PC-3 (cell line): ENCODE measurements at regions not wholly inside any gene's neighbourhood (a gene's known extent, or its start where the extent isn't known, plus 50 kb on each side); places are given as distances from the start of the nearest gene placed in this dataset.
A peak's percentile ranks its signal among the peaks of the same experiment; 100 is the strongest.
"Not testable (repeated sequence)": the region's sequence is repeated elsewhere in the genome, so short reads cannot be mapped to it uniquely, and the experiment has no call there.

Experiments
- ATAC-seq: fragments of 200-7000 bp; cut with Tn5 transposase; 2 replicates; pipeline ENCODE4 v1.9.1; 2020; ENCODE audit warnings: mild to moderate bottlenecking, moderate library complexity
- BruUV-seq: library from RNA; stranded (reverse); fragments of 400-500 nt; replicated peaks from 2 replicates; lab custom pipeline; 2021; lab: Mats Ljungman, UMichigan
- CTCF ChIA-PET: fragments of 300-600 bp; sonication (Branson Sonifier 250); formaldehyde crosslinking; loops from one replicate; lab custom pipeline; 2022; ENCODE audit warnings: antibody characterized with exemption; lab: Charles Lee
- POLR2A ChIA-PET: fragments of 300-600 bp; sonication (Branson Sonifier 250); formaldehyde crosslinking; loops from one replicate; lab custom pipeline; 2022; ENCODE audit warnings: antibody characterized with exemption; ENCODE audit not compliant: unreplicated experiment; lab: Charles Lee
- DNase-seq: peaks from one replicate; pipeline ENCODE4 v3.0.0-alpha.2; 2015
- H2AFZ ChIP-seq: fragments of 300-600 bp; sonication (generic); 2 replicates; pipeline ENCODE4 v1.6.0; 2016; ENCODE audit warnings: antibody characterized with exemption, low read length
- H3F3A ChIP-seq: fragments of 300-600 bp; sonication (generic); one replicate; pipeline ENCODE4 v1.6.0; 2017; ENCODE audit warnings: antibody characterized with exemption, low read length, control low read depth, mild to moderate bottlenecking; ENCODE audit not compliant: unreplicated experiment
- H3K27ac ChIP-seq: fragments of 300-600 bp; sonication (generic); 2 replicates; pipeline ENCODE4 v1.5.1; 2016; ENCODE audit warnings: mild to moderate bottlenecking, low read length
- H3K27me3 ChIP-seq: fragments of 300-600 bp; sonication (generic); 2 replicates; pipeline ENCODE4 v1.6.1; 2016; ENCODE audit warnings: low read length, mixed read lengths
- H3K36me3 ChIP-seq: fragments of 300-600 bp; sonication (generic); 2 replicates; pipeline ENCODE4 v1.6.1; 2016; ENCODE audit warnings: low read depth, mixed run types, low read length, mixed read lengths
- H3K4me1 ChIP-seq: fragments of 300-600 bp; sonication (generic); 2 replicates; pipeline ENCODE4 v1.5.1; 2016; ENCODE audit warnings: low read length; ENCODE audit not compliant: insufficient read depth
- H3K4me2 ChIP-seq: fragments of 300-600 bp; sonication (generic); 2 replicates; pipeline ENCODE4 v1.6.0; 2016; ENCODE audit warnings: low read length
- H3K4me3 ChIP-seq: fragments of 300-600 bp; sonication (generic); 2 replicates; pipeline ENCODE4 v1.5.1; 2016; ENCODE audit warnings: mild to moderate bottlenecking, low read length, mixed read lengths
- H3K79me2 ChIP-seq: fragments of 300-600 bp; sonication (generic); 2 replicates; pipeline ENCODE4 v1.6.1; 2017; ENCODE audit warnings: low read length, mixed read lengths
- H3K9ac ChIP-seq: fragments of 300-600 bp; sonication (generic); 2 replicates; pipeline ENCODE4 v1.6.0; 2016; ENCODE audit warnings: mild to moderate bottlenecking, low read length
- H3K9me2 ChIP-seq: fragments of 300-600 bp; sonication (generic); replicated peaks from 2 replicates; pipeline ENCODE4 v1.6.1; 2016; ENCODE audit warnings: mixed run types, low read length, mixed read lengths
- H3K9me3 ChIP-seq: fragments of 300-600 bp; sonication (generic); 2 replicates; pipeline ENCODE4 v1.6.1; 2016; ENCODE audit warnings: low read length, mixed read lengths
- H4K20me1 ChIP-seq: fragments of 300-600 bp; sonication (generic); 2 replicates; pipeline ENCODE4 v1.6.1; 2016; ENCODE audit warnings: low read length, mixed read lengths
- EZH2 ChIP-seq: fragments of 300-600 bp; sonication (generic); IDR thresholded peaks from one replicate; pipeline ENCODE4 v1.6.1; 2017; ENCODE audit warnings: antibody characterized with exemption, mild to moderate bottlenecking, low read length; ENCODE audit not compliant: unreplicated experiment
- EZH2phosphoT487 ChIP-seq: fragments of 300-600 bp; sonication (generic); IDR thresholded peaks from 2 replicates; pipeline ENCODE4 v1.6.1; 2018; ENCODE audit warnings: mild to moderate bottlenecking, antibody characterized with exemption, low read length, borderline replicate concordance
- intact Hi-C: fragments of 100-400 bp; cut with micrococcal nuclease; formaldehyde crosslinking; loops from 2 replicates; pipeline ENCODE4 v1.9.0; 2023
- TF ChIP-seq, protein P1 (sequence below): fragments of 300-600 bp; sonication (generic); conservative IDR thresholded peaks from 2 replicates; pipeline ENCODE4 v1.5.1; 2017; ENCODE audit warnings: antibody characterized with exemption, low read depth, mild to moderate bottlenecking, low read length

- Histone ChIP-seq H3K4me2 (no peak overlapping the region), H3K36me3 (no peaks in the 10 kb centered on the region), H3K4me3 (no peak overlapping the region), H3K9me2 (no peaks in the 10 kb centered on the region), H2AFZ (no peak overlapping the region), H3K9ac (no peak overlapping the region), H3K27me3 (no peaks in the 10 kb centered on the region), H3K79me2 (no peaks in the 10 kb centered on the region), H3K4me1 (no peaks in the 10 kb centered on the region), H4K20me1 (no peaks in the 10 kb centered on the region), H3F3A (no peaks in the 10 kb centered on the region), H3K27ac (no peak overlapping the region), H3K9me3 (no peaks in the 10 kb centered on the region)
- intact Hi-C loops: no loop called here
- ChIA-PET POLR2A (no interaction called here), CTCF (no interaction called here)
- ATAC-seq (no peak), DNase-seq (no peak)
- no TSS peak for BruUV-seq
- no peak for TF ChIP-seq EZH2
These were observed 113.8 kb downstream of the SYF2 start for GRCh38 chr1:25118546-25118945.

DNA sequence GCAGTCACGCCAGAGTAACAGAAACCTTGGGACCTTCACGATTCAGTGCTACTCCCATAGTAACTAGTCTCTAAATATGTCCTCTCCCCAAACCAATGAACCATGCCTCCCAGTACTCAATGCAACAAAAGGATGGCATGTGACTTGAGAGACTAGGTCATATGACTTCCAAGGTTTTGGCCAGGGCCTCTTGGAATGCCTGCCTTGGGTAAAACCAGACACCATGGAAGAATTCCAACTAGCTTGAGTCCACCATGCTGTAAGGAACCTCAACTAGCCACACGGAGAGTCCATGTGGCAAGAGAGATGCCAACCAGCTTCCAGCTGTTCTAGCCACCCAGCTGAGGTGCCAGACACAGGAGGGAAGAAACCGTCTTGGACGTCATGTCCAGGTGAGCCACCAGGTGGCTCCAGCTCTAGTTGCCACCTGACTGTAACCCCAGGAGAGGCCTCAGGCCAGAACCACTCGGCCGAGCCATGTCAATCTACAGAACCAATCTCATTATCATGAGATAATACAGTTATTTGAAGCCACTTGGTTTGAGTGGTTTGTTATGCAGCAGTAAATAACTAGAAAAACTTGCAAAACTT is 115.0 kb downstream of the SYF2 start:
- Histone ChIP-seq H3K9me3 (no peaks in the 10 kb centered on the region), H3K36me3 (no peaks in the 10 kb centered on the region), H2AFZ (no peak overlapping the region), H3K27ac (no peak overlapping the region), H3F3A (no peaks in the 10 kb centered on the region), H4K20me1 (no peaks in the 10 kb centered on the region), H3K27me3 (no peaks in the 10 kb centered on the region), H3K4me3 (no peak overlapping the region), H3K79me2 (no peaks in the 10 kb centered on the region), H3K9me2 (no peaks in the 10 kb centered on the region), H3K4me2 (no peak overlapping the region), H3K9ac (no peak overlapping the region), H3K4me1 (no peaks in the 10 kb centered on the region)
- ATAC-seq (0 out of 2 replicates have a peak, but pooled peaks have one; percentile 55), DNase-seq (peak; percentile 66)
- no TSS peak for BruUV-seq
- ChIA-PET CTCF (interaction anchor here (0.5 to 1.0 kb wide), 2 partner anchors 85 to 112 kb away, joined by 3 to 4 read pairs; no protein-coding TSS in a partner anchor), POLR2A (no interaction called here)
- TF ChIP-seq EZH2phosphoT487 (no peak), EZH2 (no peak)
- TF ChIP-seq, protein P1, sequence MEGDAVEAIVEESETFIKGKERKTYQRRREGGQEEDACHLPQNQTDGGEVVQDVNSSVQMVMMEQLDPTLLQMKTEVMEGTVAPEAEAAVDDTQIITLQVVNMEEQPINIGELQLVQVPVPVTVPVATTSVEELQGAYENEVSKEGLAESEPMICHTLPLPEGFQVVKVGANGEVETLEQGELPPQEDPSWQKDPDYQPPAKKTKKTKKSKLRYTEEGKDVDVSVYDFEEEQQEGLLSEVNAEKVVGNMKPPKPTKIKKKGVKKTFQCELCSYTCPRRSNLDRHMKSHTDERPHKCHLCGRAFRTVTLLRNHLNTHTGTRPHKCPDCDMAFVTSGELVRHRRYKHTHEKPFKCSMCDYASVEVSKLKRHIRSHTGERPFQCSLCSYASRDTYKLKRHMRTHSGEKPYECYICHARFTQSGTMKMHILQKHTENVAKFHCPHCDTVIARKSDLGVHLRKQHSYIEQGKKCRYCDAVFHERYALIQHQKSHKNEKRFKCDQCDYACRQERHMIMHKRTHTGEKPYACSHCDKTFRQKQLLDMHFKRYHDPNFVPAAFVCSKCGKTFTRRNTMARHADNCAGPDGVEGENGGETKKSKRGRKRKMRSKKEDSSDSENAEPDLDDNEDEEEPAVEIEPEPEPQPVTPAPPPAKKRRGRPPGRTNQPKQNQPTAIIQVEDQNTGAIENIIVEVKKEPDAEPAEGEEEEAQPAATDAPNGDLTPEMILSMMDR: peak; percentile 68
- intact Hi-C loops: loop anchor here (2.0 kb wide), 1 partner anchor 87 kb away; no protein-coding TSS in a partner anchor

DNA sequence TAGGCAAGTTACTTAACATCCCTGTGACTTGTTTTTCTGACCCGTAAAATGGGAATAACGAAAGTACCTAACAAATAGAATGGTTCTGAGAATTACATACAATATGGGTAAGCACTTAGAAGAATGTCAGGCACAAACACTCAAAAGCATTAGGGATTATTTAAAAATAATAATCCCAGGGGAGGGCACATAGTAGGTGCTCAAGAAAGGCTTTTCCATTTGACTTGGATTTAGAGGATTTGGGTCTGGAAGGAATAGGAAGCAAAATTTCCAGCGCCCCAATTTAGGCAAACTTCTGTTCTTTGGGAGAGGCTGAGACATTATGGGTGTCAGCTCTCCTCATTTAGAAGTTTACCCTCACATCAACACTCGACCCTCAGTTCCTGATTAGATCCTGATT is 115.5 kb downstream of the SYF2 start:
- Histone ChIP-seq H3K4me2 (no peak overlapping the region), H3K36me3 (no peaks in the 10 kb centered on the region), H4K20me1 (no peaks in the 10 kb centered on the region), H2AFZ (no peak overlapping the region), H3K4me3 (no peak overlapping the region), H3K79me2 (no peaks in the 10 kb centered on the region), H3K9me2 (no peaks in the 10 kb centered on the region), H3K27ac (no peak overlapping the region), H3K27me3 (no peaks in the 10 kb centered on the region), H3K4me1 (no peaks in the 10 kb centered on the region), H3F3A (no peaks in the 10 kb centered on the region), H3K9ac (no peak overlapping the region), H3K9me3 (no peaks in the 10 kb centered on the region)
- POLR2A ChIA-PET: no interaction called here
- DNase-seq: no peak
- no peak for TF ChIP-seq EZH2
- no peak for TF ChIP-seq EZH2phosphoT487
- TF ChIP-seq, protein P1: no peak
- ATAC-seq: no peak
- CTCF ChIA-PET: interaction anchor here (0.5 to 1.0 kb wide), 2 partner anchors 84 to 113 kb away, joined by 3 to 4 read pairs; no protein-coding TSS in a partner anchor
- intact Hi-C loops: loop anchor here (2.0 kb wide), 1 partner anchor 88 kb away; no protein-coding TSS in a partner anchor
- no TSS peak for BruUV-seq

- POLR2A ChIA-PET, H3K79me2 ChIP-seq: not testable (repeated sequence)
These were observed 116.2 kb downstream of the SYF2 start for GRCh38 chr1:25116117-25116516.

More at GRCh38 chr1:25116117-25116516, 116.2 kb downstream of the SYF2 start:
- H3K4me3 ChIP-seq, H3K4me2 ChIP-seq, H3K9ac ChIP-seq, DNase-seq, H3K4me1 ChIP-seq, ATAC-seq, H3K9me3 ChIP-seq, H3F3A ChIP-seq, H3K36me3 ChIP-seq, H3K27me3 ChIP-seq, H3K9me2 ChIP-seq, H4K20me1 ChIP-seq, CTCF ChIA-PET, H2AFZ ChIP-seq, BruUV-seq, H3K27ac ChIP-seq: not testable (repeated sequence)
- intact Hi-C loops: loop anchor here (2.0 kb wide), 1 partner anchor 89 kb away; no protein-coding TSS in a partner anchor
